WTC11 (cell line): ENCODE measurements at regions not wholly inside any gene's neighbourhood (a gene's known extent, or its start where the extent isn't known, plus 50 kb on each side); places are given as distances from the start of the nearest gene placed in this dataset.

Experiments
- ATAC-seq: fragments of 200-7000 bp; cut with Tn5 transposase; 2 replicates; pipeline ENCODE4 v1.10.0; 2021; ENCODE audit warnings: mild to moderate bottlenecking, moderate library complexity
- CTCF ChIA-PET: fragments of 300-600 bp; sonication (Branson Sonifier 250); formaldehyde crosslinking; loops from one replicate; lab custom pipeline; 2021; ENCODE audit warnings: antibody characterized with exemption; lab: Charles Lee
- POLR2A ChIA-PET: fragments of 350-600 bp; sonication (Branson Sonifier 250); formaldehyde crosslinking; loops from one replicate; lab custom pipeline; 2021; ENCODE audit warnings: antibody characterized with exemption; lab: Charles Lee
- DNase-seq: peaks from one replicate; pipeline ENCODE4 v3.0.0; 2021; ENCODE audit warnings: low spot score
- H3K27ac Mint-ChIP-seq: 2 replicates; pipeline ENCODE4 v1.8.0; 2021; ENCODE audit warnings: mixed read lengths
- H3K27me3 Mint-ChIP-seq: 2 replicates; pipeline ENCODE4 v1.8.0; 2021; ENCODE audit warnings: low read depth, mild to moderate bottlenecking, moderate library complexity, mixed read lengths
- H3K36me3 Mint-ChIP-seq: 2 replicates; pipeline ENCODE4 v1.8.0; 2021; ENCODE audit warnings: mixed read lengths
- H3K4me1 Mint-ChIP-seq: 2 replicates; pipeline ENCODE4 v1.8.0; 2022; ENCODE audit warnings: mixed read lengths
- H3K4me3 Mint-ChIP-seq: 2 replicates; pipeline ENCODE4 v1.8.0; 2021; ENCODE audit warnings: mild to moderate bottlenecking, moderate library complexity, mixed read lengths
- H3K9me3 Mint-ChIP-seq: 2 replicates; pipeline ENCODE4 v1.8.0; 2021; ENCODE audit warnings: mixed read lengths
- CREM ChIP-seq: sonication (generic); formaldehyde crosslinking; IDR thresholded peaks from 2 replicates; pipeline ENCODE4 v1.8.1; 2022; ENCODE audit warnings: mild to moderate bottlenecking, missing genetic modification reagents, moderate library complexity
- GABPB1 ChIP-seq: sonication (generic); formaldehyde crosslinking; IDR thresholded peaks from 2 replicates; pipeline ENCODE4 v1.8.1; 2023; ENCODE audit warnings: mild to moderate bottlenecking, missing genetic modification reagents
- GTF2I ChIP-seq: fragments of 250-450 bp; sonication (Bioruptor Pico); conservative IDR thresholded peaks from 2 replicates; pipeline ENCODE4 v1.4.0; 2021; ENCODE audit warnings: mild to moderate bottlenecking
- NFE2L1 ChIP-seq: sonication (generic); formaldehyde crosslinking; IDR thresholded peaks from 2 replicates; pipeline ENCODE4 v1.8.1; 2023; ENCODE audit warnings: missing genetic modification reagents
- NFYB ChIP-seq: sonication (generic); formaldehyde crosslinking; conservative IDR thresholded peaks from 2 replicates; pipeline ENCODE4 v1.8.0; 2022; ENCODE audit warnings: low read depth, missing genetic modification reagents
- OVOL2 ChIP-seq: fragments of 250-450 bp; sonication (Bioruptor Pico); IDR thresholded peaks from 2 replicates; pipeline ENCODE4 v1.9.0; 2021; ENCODE audit warnings: mild to moderate bottlenecking, borderline replicate concordance
- TEAD1 ChIP-seq: sonication (generic); formaldehyde crosslinking; IDR thresholded peaks from 2 replicates; pipeline ENCODE4 v1.8.0; 2022; ENCODE audit warnings: mild to moderate bottlenecking, missing genetic modification reagents
- ZNF138 ChIP-seq: sonication (generic); formaldehyde crosslinking; conservative IDR thresholded peaks from 2 replicates; pipeline ENCODE4 v1.8.1; 2022; ENCODE audit warnings: mild to moderate bottlenecking, moderate library complexity, missing genetic modification reagents
- ZNF317 ChIP-seq: sonication (generic); formaldehyde crosslinking; IDR thresholded peaks from 2 replicates; pipeline ENCODE4 v1.8.1; 2023; ENCODE audit warnings: low read depth, mild to moderate bottlenecking, moderate library complexity, missing genetic modification reagents, borderline replicate concordance
- ZNF671 ChIP-seq: fragments of 250-450 bp; sonication (Bioruptor Pico); IDR thresholded peaks from 2 replicates; pipeline ENCODE4 v1.8.0; 2021; ENCODE audit warnings: mild to moderate bottlenecking
- TF ChIP-seq, protein P1 (sequence below): fragments of 250-450 bp; sonication (Bioruptor Pico); conservative IDR thresholded peaks from 2 replicates; pipeline ENCODE4 v1.9.0; 2021; ENCODE audit warnings: mild to moderate bottlenecking
- TF ChIP-seq, protein P2 (sequence below): fragments of 250-450 bp; sonication (Bioruptor Pico); IDR thresholded peaks from 2 replicates; pipeline ENCODE4 v1.8.0; 2021; ENCODE audit warnings: mild to moderate bottlenecking
- TF ChIP-seq, protein P3 (sequence below): sonication (generic); formaldehyde crosslinking; IDR thresholded peaks from 2 replicates; pipeline ENCODE4 v1.8.0; 2022; ENCODE audit warnings: mild to moderate bottlenecking, missing genetic modification reagents
- TF ChIP-seq, protein P4 (sequence below): sonication (generic); formaldehyde crosslinking; IDR thresholded peaks from 2 replicates; pipeline ENCODE4 v1.8.1; 2023; ENCODE audit warnings: mild to moderate bottlenecking, moderate library complexity, missing genetic modification reagents
- TF ChIP-seq, protein P5 (sequence below): sonication (generic); formaldehyde crosslinking; IDR thresholded peaks from 2 replicates; pipeline ENCODE4 v1.8.0; 2022; ENCODE audit warnings: mild to moderate bottlenecking, missing genetic modification reagents
- TF ChIP-seq, protein P6 (sequence below): sonication (generic); formaldehyde crosslinking; IDR thresholded peaks from 2 replicates; pipeline ENCODE4 v1.8.0; 2022; ENCODE audit warnings: missing genetic modification reagents
- TF ChIP-seq, protein P7 (sequence below): sonication (generic); formaldehyde crosslinking; IDR thresholded peaks from 2 replicates; pipeline ENCODE4 v1.8.0; 2023; ENCODE audit warnings: mild to moderate bottlenecking, missing genetic modification reagents

DNA sequence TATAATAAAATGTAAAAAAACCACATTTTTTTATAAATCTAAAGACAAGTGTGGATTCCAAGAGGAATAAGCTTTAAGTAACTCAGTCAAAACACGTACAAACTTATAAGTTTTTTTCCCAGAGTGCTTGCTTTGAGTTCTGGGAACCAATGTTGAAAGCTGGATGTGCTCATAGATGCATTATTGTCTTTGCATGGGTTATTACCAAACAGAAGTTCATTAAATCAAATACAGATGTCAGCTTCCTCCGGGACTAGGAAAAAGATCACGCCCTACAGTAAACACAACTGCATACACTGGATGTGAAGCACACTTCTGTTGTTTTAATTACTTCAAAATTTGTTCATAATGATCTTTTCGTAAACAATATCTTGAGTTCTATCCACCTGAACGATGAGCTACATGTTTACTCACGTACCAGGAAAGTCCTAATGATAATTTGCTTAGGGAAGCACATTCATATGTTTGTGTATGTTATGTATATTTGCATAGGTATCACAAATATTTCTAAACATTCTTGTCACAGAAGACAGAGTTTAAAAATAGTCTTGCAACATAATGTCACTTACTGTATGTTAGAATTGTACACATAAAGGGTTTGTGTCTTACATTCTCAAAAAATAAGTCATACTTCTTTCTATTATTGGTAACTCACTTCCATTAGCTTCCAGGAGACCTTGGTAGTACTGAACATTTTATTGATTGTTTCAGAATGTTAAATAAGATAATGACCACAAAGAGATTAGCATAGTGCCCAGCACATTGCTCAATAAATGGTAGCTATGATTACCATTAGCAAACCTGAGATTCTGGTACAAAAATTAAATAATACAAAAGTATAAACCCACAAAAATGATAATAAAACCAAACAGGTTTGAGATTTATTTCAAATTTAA, 427.4 kb downstream of the CETN3 start:
- DNase-seq (no peak), ATAC-seq (no peak)
- Mint-ChIP-seq H3K4me1 (peaks cover 21% of the 10 kb centered on the region), H3K27ac (no peak overlapping the region), H3K27me3 (no peaks in the 10 kb centered on the region), H3K36me3 (peaks cover 4% of the 10 kb centered on the region; the same call in 1 of the 2 replicates), H3K4me3 (no peak overlapping the region), H3K9me3 (peaks cover 5% of the 10 kb centered on the region)
- TF ChIP-seq, protein P1, sequence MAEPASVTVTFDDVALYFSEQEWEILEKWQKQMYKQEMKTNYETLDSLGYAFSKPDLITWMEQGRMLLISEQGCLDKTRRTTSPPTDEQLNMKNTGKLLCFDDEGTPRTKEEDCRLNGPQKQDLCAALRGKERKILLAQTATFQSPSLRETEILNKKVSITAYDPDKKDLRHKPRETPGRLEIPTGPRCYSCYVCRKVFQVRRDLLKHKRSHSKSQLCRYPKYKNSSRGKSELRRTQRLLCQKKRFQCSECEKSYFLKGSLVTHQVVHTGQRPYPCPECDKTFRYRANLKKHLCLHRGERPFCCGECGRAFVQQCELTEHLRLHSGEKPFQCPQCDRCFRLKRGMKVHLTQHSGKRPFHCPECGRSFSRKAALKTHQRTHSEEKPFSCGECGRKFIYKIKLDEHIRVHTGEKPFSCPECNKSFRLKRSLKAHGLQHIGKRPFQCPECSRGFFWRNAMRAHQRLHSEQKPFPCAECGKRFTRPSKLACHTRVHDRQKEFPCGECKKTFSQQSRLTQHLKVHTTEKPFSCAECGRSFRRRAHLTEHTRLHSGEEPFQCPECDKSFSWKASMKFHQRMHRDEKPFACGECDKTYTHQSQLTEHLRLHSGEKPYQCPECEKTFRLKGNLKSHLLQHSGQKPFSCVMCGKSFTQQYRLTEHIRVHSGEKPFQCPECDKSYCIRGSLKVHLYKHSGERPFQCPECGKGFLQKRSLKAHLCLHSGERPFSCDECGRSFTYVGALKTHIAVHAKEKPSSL (CRISPR knock-in tag), result no peak
- TF ChIP-seq, protein P2, sequence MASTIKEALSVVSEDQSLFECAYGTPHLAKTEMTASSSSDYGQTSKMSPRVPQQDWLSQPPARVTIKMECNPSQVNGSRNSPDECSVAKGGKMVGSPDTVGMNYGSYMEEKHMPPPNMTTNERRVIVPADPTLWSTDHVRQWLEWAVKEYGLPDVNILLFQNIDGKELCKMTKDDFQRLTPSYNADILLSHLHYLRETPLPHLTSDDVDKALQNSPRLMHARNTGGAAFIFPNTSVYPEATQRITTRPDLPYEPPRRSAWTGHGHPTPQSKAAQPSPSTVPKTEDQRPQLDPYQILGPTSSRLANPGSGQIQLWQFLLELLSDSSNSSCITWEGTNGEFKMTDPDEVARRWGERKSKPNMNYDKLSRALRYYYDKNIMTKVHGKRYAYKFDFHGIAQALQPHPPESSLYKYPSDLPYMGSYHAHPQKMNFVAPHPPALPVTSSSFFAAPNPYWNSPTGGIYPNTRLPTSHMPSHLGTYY (CRISPR knock-in tag), result no peak
- TF ChIP-seq ZNF138 (no peak), ZNF317 (no peak), CREM (CRISPR knock-in tag) (no peak), NFE2L1 (no peak)
- TF ChIP-seq, protein P3, sequence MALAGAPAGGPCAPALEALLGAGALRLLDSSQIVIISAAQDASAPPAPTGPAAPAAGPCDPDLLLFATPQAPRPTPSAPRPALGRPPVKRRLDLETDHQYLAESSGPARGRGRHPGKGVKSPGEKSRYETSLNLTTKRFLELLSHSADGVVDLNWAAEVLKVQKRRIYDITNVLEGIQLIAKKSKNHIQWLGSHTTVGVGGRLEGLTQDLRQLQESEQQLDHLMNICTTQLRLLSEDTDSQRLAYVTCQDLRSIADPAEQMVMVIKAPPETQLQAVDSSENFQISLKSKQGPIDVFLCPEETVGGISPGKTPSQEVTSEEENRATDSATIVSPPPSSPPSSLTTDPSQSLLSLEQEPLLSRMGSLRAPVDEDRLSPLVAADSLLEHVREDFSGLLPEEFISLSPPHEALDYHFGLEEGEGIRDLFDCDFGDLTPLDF, result no peak
- ChIA-PET POLR2A (no interaction called here), CTCF (no interaction called here)

DNA sequence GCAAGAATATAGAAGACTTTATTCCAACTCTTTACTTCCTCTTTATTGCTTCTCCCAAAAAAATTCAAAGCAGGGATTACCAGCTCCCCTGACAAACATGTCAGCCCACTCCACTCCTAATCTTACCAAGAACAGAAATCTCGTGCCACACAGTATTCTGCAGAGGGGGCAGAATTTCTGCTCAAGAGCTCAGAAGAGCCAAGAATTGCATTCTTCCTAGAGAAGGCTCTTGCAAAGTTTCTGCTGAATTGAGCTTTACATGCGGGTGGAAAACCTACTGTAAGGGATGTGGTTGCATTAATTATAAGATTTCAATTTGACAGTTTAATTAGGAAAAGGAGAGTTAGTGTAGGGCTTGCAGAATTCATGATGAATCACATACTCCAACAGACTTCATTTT, 428.5 kb downstream of the CETN3 start:
- peaks cover 4% of the 10 kb centered on the region; the same call in 1 of the 2 replicates for H3K36me3 Mint-ChIP-seq
- no peak for ATAC-seq
- peaks cover 18% of the 10 kb centered on the region for H3K4me1 Mint-ChIP-seq
- POLR2A ChIA-PET, result no interaction called here
- H3K27me3 Mint-ChIP-seq, result no peaks in the 10 kb centered on the region
- no peak for TF ChIP-seq GTF2I
- TF ChIP-seq OVOL2, result no peak
- TF ChIP-seq TEAD1 (CRISPR knock-in tag), result no peak
- TF ChIP-seq CREM (CRISPR knock-in tag), result no peak
- TF ChIP-seq, protein P4, sequence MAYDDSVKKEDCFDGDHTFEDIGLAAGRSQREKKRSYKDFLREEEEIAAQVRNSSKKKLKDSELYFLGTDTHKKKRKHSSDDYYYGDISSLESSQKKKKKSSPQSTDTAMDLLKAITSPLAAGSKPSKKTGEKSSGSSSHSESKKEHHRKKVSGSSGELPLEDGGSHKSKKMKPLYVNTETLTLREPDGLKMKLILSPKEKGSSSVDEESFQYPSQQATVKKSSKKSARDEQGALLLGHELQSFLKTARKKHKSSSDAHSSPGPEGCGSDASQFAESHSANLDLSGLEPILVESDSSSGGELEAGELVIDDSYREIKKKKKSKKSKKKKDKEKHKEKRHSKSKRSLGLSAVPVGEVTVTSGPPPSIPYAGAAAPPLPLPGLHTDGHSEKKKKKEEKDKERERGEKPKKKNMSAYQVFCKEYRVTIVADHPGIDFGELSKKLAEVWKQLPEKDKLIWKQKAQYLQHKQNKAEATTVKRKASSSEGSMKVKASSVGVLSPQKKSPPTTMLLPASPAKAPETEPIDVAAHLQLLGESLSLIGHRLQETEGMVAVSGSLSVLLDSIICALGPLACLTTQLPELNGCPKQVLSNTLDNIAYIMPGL, result no peak
- no peak overlapping the region for H3K4me3 Mint-ChIP-seq
- H3K9me3 Mint-ChIP-seq, result peaks cover 5% of the 10 kb centered on the region
- CTCF ChIA-PET, result no interaction called here
- DNase-seq, result no peak
- no peak overlapping the region for H3K27ac Mint-ChIP-seq

DNA sequence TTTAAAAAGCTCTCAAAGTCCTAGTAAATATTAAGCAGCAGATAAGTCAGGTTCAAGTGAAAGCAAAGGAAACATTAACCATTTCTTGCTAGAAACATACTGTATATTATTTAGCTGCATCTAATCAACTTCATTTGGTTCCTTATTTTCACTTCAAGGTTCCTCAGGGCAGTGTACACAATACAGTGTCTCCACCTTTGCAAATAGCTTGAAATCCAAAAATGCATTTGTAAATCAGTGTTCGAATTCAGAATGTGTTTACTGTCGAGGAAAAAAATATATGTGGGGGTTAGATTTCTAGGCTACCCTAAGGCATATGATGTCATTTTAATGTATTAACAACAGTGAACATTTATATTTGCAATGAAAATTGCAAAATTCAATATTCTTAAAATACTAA, 436.0 kb downstream of the CETN3 start:
- H3K9me3 Mint-ChIP-seq, result no peaks in the 10 kb centered on the region
- ATAC-seq, result no peak
- DNase-seq, result no peak
- no peaks in the 10 kb centered on the region for H3K27me3 Mint-ChIP-seq
- POLR2A ChIA-PET, result no interaction called here
- H3K36me3 Mint-ChIP-seq, result no peaks in the 10 kb centered on the region
- peaks cover 2% of the 10 kb centered on the region; the same call in 1 of the 2 replicates for H3K4me1 Mint-ChIP-seq
- H3K27ac Mint-ChIP-seq, result no peak overlapping the region
- CTCF ChIA-PET, result no interaction called here
- no peak overlapping the region for H3K4me3 Mint-ChIP-seq
- TF ChIP-seq, protein P5, sequence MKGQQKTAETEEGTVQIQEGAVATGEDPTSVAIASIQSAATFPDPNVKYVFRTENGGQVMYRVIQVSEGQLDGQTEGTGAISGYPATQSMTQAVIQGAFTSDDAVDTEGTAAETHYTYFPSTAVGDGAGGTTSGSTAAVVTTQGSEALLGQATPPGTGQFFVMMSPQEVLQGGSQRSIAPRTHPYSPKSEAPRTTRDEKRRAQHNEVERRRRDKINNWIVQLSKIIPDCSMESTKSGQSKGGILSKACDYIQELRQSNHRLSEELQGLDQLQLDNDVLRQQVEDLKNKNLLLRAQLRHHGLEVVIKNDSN (CRISPR knock-in tag), result no peak
- TF ChIP-seq, protein P6, sequence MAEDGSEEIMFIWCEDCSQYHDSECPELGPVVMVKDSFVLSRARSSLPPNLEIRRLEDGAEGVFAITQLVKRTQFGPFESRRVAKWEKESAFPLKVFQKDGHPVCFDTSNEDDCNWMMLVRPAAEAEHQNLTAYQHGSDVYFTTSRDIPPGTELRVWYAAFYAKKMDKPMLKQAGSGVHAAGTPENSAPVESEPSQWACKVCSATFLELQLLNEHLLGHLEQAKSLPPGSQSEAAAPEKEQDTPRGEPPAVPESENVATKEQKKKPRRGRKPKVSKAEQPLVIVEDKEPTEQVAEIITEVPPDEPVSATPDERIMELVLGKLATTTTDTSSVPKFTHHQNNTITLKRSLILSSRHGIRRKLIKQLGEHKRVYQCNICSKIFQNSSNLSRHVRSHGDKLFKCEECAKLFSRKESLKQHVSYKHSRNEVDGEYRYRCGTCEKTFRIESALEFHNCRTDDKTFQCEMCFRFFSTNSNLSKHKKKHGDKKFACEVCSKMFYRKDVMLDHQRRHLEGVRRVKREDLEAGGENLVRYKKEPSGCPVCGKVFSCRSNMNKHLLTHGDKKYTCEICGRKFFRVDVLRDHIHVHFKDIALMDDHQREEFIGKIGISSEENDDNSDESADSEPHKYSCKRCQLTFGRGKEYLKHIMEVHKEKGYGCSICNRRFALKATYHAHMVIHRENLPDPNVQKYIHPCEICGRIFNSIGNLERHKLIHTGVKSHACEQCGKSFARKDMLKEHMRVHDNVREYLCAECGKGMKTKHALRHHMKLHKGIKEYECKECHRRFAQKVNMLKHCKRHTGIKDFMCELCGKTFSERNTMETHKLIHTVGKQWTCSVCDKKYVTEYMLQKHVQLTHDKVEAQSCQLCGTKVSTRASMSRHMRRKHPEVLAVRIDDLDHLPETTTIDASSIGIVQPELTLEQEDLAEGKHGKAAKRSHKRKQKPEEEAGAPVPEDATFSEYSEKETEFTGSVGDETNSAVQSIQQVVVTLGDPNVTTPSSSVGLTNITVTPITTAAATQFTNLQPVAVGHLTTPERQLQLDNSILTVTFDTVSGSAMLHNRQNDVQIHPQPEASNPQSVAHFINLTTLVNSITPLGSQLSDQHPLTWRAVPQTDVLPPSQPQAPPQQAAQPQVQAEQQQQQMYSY, result no peak
- TF ChIP-seq, protein P7, sequence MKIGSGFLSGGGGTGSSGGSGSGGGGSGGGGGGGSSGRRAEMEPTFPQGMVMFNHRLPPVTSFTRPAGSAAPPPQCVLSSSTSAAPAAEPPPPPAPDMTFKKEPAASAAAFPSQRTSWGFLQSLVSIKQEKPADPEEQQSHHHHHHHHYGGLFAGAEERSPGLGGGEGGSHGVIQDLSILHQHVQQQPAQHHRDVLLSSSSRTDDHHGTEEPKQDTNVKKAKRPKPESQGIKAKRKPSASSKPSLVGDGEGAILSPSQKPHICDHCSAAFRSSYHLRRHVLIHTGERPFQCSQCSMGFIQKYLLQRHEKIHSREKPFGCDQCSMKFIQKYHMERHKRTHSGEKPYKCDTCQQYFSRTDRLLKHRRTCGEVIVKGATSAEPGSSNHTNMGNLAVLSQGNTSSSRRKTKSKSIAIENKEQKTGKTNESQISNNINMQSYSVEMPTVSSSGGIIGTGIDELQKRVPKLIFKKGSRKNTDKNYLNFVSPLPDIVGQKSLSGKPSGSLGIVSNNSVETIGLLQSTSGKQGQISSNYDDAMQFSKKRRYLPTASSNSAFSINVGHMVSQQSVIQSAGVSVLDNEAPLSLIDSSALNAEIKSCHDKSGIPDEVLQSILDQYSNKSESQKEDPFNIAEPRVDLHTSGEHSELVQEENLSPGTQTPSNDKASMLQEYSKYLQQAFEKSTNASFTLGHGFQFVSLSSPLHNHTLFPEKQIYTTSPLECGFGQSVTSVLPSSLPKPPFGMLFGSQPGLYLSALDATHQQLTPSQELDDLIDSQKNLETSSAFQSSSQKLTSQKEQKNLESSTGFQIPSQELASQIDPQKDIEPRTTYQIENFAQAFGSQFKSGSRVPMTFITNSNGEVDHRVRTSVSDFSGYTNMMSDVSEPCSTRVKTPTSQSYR (CRISPR knock-in tag), result no peak
- TF ChIP-seq NFYB (CRISPR knock-in tag) (no peak), GABPB1 (CRISPR knock-in tag) (no peak), ZNF671 (CRISPR knock-in tag) (no peak)
